DMS53 treated with DMSO at 0.1 percent for 48 hours (cell line): ENCODE measurements at regions not wholly inside any gene's neighbourhood (a gene's known extent, or its start where the extent isn't known, plus 50 kb on each side); places are given as distances from the start of the nearest gene placed in this dataset.

Experiments used
- DNase-seq: peaks from one replicate; lab custom pipeline; 2025; ENCODE audit not compliant: unreplicated experiment; lab: John Stamatoyannopoulos, UW

- no peak for DNase-seq
Observed at GRCh38 chr4:30656828-30657227, 63.3 kb upstream of the PCDH7 start.

GRCh38 chr4:30667919-30668318 is 52.2 kb upstream of the PCDH7 start:
- no peak for DNase-seq

GRCh38 chr4:30670206-30670605 is 50.0 kb upstream of the PCDH7 start:
- DNase-seq, result no peak
